Osteoblast (primary cell): ENCODE measurements at regions not wholly inside any gene's neighbourhood (a gene's known extent, or its start where the extent isn't known, plus 50 kb on each side); places are given as distances from the start of the nearest gene placed in this dataset.

Source experiments
- DNase-seq: peaks from one replicate; pipeline ENCODE4 v3.0.0; 2011; ENCODE audit warnings: low spot score, mixed read lengths; ENCODE audit not compliant: insufficient read length; ENCODE audit errors: missing footprints
- H2AFZ ChIP-seq: 2 replicates; pipeline ENCODE4 v1.6.0; 2011; ENCODE audit warnings: mild to moderate bottlenecking, low read length
- H3K27ac ChIP-seq: 2 replicates; pipeline ENCODE4 v1.5.1; 2011; ENCODE audit warnings: mild to moderate bottlenecking, low read depth, low read length, moderate library complexity
- H3K27me3 ChIP-seq: 2 replicates; pipeline ENCODE4 v1.6.0; 2012; ENCODE audit warnings: mild to moderate bottlenecking, control low read depth, inconsistent platforms, low read length, moderate library complexity; ENCODE audit not compliant: insufficient read depth
- H3K36me3 ChIP-seq: 2 replicates; pipeline ENCODE4 v1.5.1; 2011; ENCODE audit warnings: mild to moderate bottlenecking, low read length, control low read depth, moderate library complexity; ENCODE audit not compliant: insufficient read depth
- H3K4me1 ChIP-seq: 2 replicates; pipeline ENCODE4 v1.5.1; 2011; ENCODE audit warnings: mild to moderate bottlenecking, low read length, control low read depth, moderate library complexity; ENCODE audit not compliant: insufficient read depth
- H3K4me2 ChIP-seq: 2 replicates; pipeline ENCODE4 v1.6.0; 2011; ENCODE audit warnings: mild to moderate bottlenecking, low read length; ENCODE audit not compliant: insufficient read depth
- H3K4me3 ChIP-seq: fragments of 200-600 bp; sonication (generic); 3 replicates; pipeline ENCODE4 v1.5.1; 2012; ENCODE audit warnings: mild to moderate bottlenecking, low read length, inconsistent platforms; ENCODE audit not compliant: insufficient read depth
- H3K79me2 ChIP-seq: 2 replicates; pipeline ENCODE4 v1.6.0; 2012; ENCODE audit warnings: mild to moderate bottlenecking, low read length, control low read depth, inconsistent platforms; ENCODE audit not compliant: insufficient read depth
- H3K9me3 ChIP-seq: 2 replicates; pipeline ENCODE4 v1.5.1; 2011; ENCODE audit warnings: low read depth, low read length, control low read depth
- H4K20me1 ChIP-seq: 2 replicates; pipeline ENCODE4 v1.6.0; 2012; ENCODE audit warnings: mild to moderate bottlenecking, low read length, control low read depth; ENCODE audit not compliant: insufficient read depth
- CTCF ChIP-seq: IDR thresholded peaks from 2 replicates; pipeline ENCODE4 v1.5.1; 2011; ENCODE audit warnings: mild to moderate bottlenecking, low read depth, low read length, moderate library complexity; ENCODE audit errors: extremely low read depth

- no peaks in the 10 kb centered on the region for H3K36me3 ChIP-seq
- H2AFZ ChIP-seq = no peak overlapping the region
- H3K27ac ChIP-seq = no peak overlapping the region
- H3K4me3 ChIP-seq = no peak overlapping the region
- H3K79me2 ChIP-seq = no peaks in the 10 kb centered on the region
- H3K27me3 ChIP-seq = peaks cover 10% of the 10 kb centered on the region
- no peak for TF ChIP-seq CTCF
- H3K9me3 ChIP-seq = no peaks in the 10 kb centered on the region
- H3K4me2 ChIP-seq = no peak overlapping the region
- peak; percentile 26 for DNase-seq
- H3K4me1 ChIP-seq = no peaks in the 10 kb centered on the region
- H4K20me1 ChIP-seq = no peaks in the 10 kb centered on the region
Observed at GRCh38 chr6:100152201-100152600, 158.2 kb upstream of the MCHR2 start.

- Histone ChIP-seq H3K4me3 (no peak overlapping the region), H2AFZ (no peak overlapping the region), H4K20me1 (no peaks in the 10 kb centered on the region), H3K79me2 (no peaks in the 10 kb centered on the region), H3K27ac (no peak overlapping the region), H3K4me2 (no peak overlapping the region), H3K9me3 (no peaks in the 10 kb centered on the region), H3K27me3 (peaks cover 13% of the 10 kb centered on the region), H3K4me1 (no peaks in the 10 kb centered on the region), H3K36me3 (no peaks in the 10 kb centered on the region)
- DNase-seq = no peak
- no peak for TF ChIP-seq CTCF
Observed at GRCh38 chr6:100144991-100145390, 151.0 kb upstream of the MCHR2 start.

- H3K27me3 ChIP-seq = peaks cover 3% of the 10 kb centered on the region
- no peaks in the 10 kb centered on the region for H3K79me2 ChIP-seq
- H3K36me3 ChIP-seq = no peaks in the 10 kb centered on the region
- TF ChIP-seq CTCF = no peak
- no peak overlapping the region for H2AFZ ChIP-seq
- DNase-seq = no peak
- no peaks in the 10 kb centered on the region for H4K20me1 ChIP-seq
- no peak overlapping the region for H3K27ac ChIP-seq
- no peaks in the 10 kb centered on the region for H3K9me3 ChIP-seq
- H3K4me3 ChIP-seq = no peak overlapping the region
- H3K4me2 ChIP-seq = no peak overlapping the region
- H3K4me1 ChIP-seq = no peaks in the 10 kb centered on the region
Observed at GRCh38 chr6:100138346-100139022, 144.5 kb upstream of the MCHR2 start.

- Histone ChIP-seq H3K4me3 (no peak overlapping the region), H3K36me3 (no peaks in the 10 kb centered on the region), H3K9me3 (no peaks in the 10 kb centered on the region), H3K4me2 (no peak overlapping the region), H3K79me2 (no peaks in the 10 kb centered on the region), H3K27ac (no peak overlapping the region), H2AFZ (no peak overlapping the region), H3K4me1 (no peaks in the 10 kb centered on the region), H4K20me1 (no peaks in the 10 kb centered on the region), H3K27me3 (peaks cover 1% of the 10 kb centered on the region)
- no peak for TF ChIP-seq CTCF
- DNase-seq = no peak
Observed at GRCh38 chr6:100137759-100138158, 143.7 kb upstream of the MCHR2 start.
